ENCODE measurements at regions not wholly inside any gene's neighbourhood (a gene's known extent, or its start where the extent isn't known, plus 50 kb on each side); places are given as distances from the start of the nearest gene placed in this dataset.

DNA sequence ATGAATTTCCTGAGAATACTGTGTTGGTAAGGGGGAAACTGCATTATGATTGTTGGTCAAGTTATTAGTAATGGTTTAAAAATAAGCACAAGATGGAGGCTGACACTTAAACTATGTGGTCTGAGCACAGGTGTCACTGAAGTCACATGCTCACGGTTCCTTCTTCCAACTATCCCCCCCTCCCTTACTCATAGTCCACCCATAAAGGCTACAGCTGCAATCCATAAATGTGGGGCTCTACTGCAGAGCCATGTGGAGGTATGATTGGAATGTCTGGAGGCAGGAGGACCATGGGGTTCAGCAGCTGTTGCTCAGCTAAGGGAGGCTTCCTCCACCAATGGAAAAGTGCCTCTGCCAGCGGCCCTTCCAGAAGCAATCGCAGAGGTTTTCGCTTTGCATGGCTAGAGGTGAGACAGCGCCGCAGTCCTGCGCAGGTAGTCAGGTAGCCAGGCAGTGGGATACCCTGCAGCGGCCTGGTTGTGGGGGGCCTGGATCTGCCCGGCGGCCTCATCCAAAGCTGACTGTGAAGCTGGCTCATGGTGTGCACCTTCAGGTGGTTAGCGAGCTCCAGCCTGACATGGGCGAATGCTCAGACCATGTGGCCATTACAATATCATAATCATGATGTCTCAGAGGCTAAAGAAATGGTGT is 249.6 kb downstream of the DCDC2C start:
- TF ChIP-seq, protein P1, sequence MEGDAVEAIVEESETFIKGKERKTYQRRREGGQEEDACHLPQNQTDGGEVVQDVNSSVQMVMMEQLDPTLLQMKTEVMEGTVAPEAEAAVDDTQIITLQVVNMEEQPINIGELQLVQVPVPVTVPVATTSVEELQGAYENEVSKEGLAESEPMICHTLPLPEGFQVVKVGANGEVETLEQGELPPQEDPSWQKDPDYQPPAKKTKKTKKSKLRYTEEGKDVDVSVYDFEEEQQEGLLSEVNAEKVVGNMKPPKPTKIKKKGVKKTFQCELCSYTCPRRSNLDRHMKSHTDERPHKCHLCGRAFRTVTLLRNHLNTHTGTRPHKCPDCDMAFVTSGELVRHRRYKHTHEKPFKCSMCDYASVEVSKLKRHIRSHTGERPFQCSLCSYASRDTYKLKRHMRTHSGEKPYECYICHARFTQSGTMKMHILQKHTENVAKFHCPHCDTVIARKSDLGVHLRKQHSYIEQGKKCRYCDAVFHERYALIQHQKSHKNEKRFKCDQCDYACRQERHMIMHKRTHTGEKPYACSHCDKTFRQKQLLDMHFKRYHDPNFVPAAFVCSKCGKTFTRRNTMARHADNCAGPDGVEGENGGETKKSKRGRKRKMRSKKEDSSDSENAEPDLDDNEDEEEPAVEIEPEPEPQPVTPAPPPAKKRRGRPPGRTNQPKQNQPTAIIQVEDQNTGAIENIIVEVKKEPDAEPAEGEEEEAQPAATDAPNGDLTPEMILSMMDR (tag by site-specific recombination; IDR thresholded peaks at IDR 0.05) = no peak
- TF ChIP-seq, protein P2, sequence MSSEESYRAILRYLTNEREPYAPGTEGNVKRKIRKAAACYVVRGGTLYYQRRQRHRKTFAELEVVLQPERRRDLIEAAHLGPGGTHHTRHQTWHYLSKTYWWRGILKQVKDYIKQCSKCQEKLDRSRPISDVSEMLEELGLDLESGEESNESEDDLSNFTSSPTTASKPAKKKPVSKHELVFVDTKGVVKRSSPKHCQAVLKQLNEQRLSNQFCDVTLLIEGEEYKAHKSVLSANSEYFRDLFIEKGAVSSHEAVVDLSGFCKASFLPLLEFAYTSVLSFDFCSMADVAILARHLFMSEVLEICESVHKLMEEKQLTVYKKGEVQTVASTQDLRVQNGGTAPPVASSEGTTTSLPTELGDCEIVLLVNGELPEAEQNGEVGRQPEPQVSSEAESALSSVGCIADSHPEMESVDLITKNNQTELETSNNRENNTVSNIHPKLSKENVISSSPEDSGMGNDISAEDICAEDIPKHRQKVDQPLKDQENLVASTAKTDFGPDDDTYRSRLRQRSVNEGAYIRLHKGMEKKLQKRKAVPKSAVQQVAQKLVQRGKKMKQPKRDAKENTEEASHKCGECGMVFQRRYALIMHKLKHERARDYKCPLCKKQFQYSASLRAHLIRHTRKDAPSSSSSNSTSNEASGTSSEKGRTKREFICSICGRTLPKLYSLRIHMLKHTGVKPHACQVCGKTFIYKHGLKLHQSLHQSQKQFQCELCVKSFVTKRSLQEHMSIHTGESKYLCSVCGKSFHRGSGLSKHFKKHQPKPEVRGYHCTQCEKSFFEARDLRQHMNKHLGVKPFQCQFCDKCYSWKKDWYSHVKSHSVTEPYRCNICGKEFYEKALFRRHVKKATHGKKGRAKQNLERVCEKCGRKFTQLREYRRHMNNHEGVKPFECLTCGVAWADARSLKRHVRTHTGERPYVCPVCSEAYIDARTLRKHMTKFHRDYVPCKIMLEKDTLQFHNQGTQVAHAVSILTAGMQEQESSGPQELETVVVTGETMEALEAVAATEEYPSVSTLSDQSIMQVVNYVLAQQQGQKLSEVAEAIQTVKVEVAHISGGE (tag by site-specific recombination; conservative IDR thresholded peaks at IDR 0.05; ENCODE audit: low read depth) = no peak
- TF ChIP-seq, protein P3, sequence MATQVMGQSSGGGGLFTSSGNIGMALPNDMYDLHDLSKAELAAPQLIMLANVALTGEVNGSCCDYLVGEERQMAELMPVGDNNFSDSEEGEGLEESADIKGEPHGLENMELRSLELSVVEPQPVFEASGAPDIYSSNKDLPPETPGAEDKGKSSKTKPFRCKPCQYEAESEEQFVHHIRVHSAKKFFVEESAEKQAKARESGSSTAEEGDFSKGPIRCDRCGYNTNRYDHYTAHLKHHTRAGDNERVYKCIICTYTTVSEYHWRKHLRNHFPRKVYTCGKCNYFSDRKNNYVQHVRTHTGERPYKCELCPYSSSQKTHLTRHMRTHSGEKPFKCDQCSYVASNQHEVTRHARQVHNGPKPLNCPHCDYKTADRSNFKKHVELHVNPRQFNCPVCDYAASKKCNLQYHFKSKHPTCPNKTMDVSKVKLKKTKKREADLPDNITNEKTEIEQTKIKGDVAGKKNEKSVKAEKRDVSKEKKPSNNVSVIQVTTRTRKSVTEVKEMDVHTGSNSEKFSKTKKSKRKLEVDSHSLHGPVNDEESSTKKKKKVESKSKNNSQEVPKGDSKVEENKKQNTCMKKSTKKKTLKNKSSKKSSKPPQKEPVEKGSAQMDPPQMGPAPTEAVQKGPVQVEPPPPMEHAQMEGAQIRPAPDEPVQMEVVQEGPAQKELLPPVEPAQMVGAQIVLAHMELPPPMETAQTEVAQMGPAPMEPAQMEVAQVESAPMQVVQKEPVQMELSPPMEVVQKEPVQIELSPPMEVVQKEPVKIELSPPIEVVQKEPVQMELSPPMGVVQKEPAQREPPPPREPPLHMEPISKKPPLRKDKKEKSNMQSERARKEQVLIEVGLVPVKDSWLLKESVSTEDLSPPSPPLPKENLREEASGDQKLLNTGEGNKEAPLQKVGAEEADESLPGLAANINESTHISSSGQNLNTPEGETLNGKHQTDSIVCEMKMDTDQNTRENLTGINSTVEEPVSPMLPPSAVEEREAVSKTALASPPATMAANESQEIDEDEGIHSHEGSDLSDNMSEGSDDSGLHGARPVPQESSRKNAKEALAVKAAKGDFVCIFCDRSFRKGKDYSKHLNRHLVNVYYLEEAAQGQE (tag by site-specific recombination; IDR thresholded peaks at IDR 0.05) = no peak
